Hepatocyte (in vitro differentiated cells): ENCODE measurements at regions not wholly inside any gene's neighbourhood (a gene's known extent, or its start where the extent isn't known, plus 50 kb on each side); places are given as distances from the start of the nearest gene placed in this dataset.

ENCODE experiments used
- EZH2phosphoT487 ChIP-seq: fragments of 200-600 bp; sonication (generic); IDR thresholded peaks from one replicate; pipeline ENCODE4 v1.6.1; 2018; ENCODE audit warnings: antibody characterized with exemption, mild to moderate bottlenecking, low read depth, moderate library complexity; ENCODE audit not compliant: unreplicated experiment, severe bottlenecking
- TF ChIP-seq, protein P1 (sequence below): fragments of 200-600 bp; sonication (generic); IDR thresholded peaks from 2 replicates; pipeline ENCODE4 v1.5.1; 2016; ENCODE audit warnings: antibody characterized with exemption, mild to moderate bottlenecking; ENCODE audit not compliant: poor library complexity

DNA sequence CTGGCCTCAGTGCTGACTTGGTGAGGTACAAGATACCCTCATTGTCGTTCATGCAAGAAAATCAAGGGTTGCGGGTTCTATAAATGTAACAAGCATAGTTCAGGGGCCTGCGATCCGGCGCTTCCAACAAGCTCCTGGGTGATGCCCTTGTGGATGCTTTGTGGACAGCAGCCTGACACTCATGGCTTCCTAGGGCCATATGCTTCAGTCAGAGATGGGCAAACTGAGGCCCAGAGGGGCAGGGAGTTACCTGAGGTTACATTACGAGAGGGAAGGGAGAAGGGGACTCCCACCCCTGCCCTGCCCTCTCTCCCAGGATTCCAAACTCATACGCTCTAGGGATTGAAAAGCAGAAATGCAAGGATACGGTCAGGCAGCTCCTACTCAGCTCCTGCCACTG, 296.3 kb upstream of the ZMIZ1 start:
- TF ChIP-seq, protein P1, sequence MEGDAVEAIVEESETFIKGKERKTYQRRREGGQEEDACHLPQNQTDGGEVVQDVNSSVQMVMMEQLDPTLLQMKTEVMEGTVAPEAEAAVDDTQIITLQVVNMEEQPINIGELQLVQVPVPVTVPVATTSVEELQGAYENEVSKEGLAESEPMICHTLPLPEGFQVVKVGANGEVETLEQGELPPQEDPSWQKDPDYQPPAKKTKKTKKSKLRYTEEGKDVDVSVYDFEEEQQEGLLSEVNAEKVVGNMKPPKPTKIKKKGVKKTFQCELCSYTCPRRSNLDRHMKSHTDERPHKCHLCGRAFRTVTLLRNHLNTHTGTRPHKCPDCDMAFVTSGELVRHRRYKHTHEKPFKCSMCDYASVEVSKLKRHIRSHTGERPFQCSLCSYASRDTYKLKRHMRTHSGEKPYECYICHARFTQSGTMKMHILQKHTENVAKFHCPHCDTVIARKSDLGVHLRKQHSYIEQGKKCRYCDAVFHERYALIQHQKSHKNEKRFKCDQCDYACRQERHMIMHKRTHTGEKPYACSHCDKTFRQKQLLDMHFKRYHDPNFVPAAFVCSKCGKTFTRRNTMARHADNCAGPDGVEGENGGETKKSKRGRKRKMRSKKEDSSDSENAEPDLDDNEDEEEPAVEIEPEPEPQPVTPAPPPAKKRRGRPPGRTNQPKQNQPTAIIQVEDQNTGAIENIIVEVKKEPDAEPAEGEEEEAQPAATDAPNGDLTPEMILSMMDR: no peak
- no peak for TF ChIP-seq EZH2phosphoT487
